Gastroesophageal sphincter (tissue), 4 donors: ENCODE measurements at regions not wholly inside any gene's neighbourhood (a gene's known extent, or its start where the extent isn't known, plus 50 kb on each side); places are given as distances from the start of the nearest gene placed in this dataset.

Source experiments
- ATAC-seq: fragments of 150-250 bp; one replicate; pipeline ENCODE4 v1.9.1; 2016; ENCODE audit warnings: mild to moderate bottlenecking, moderate library complexity
- H3K27ac ChIP-seq, 4 donors: fragments of 200-600 bp; sonication (generic) in 3 of 4; 1 replicate in 3 of 4; 2 replicates in 1 of 4; pipeline ENCODE4 v1.5.1; 2016 to 2019
- H3K27me3 ChIP-seq: fragments of 200-600 bp; sonication (generic); one replicate; pipeline ENCODE4 v1.5.1; 2019
- H3K36me3 ChIP-seq, 2 donors: fragments of 200-600 bp; sonication (generic); one replicate each; pipeline ENCODE4 v1.5.1; 2019; ENCODE audit warnings: control low read depth in 1 of 2
- H3K4me1 ChIP-seq, 3 donors: fragments of 200-600 bp; sonication (generic); 1 replicate in 2 of 3; 2 replicates in 1 of 3; pipeline ENCODE4 v1.5.1; 2016 to 2019; ENCODE audit warnings: control low read depth in 2 of 3
- H3K4me3 ChIP-seq, 2 donors: fragments of 200-600 bp; sonication (generic); one replicate each; pipeline ENCODE4 v1.5.1; 2019; ENCODE audit warnings: mild to moderate bottlenecking in 1 of 2, moderate library complexity in 1 of 2
- H3K9me3 ChIP-seq, 3 donors: fragments of 200-600 bp; sonication (generic); one replicate each; pipeline ENCODE4 v1.5.1; 2017 to 2019; ENCODE audit warnings: control low read depth in 2 of 3
- CTCF ChIP-seq, 4 experiments: fragments of 200-600 bp in 2 of 4; fragments of 450-650 bp in 2 of 4; sonication (generic) in 1 of 4; IDR thresholded peaks; one replicate each; pipeline ENCODE4 v1.5.1; 2017 to 2019; ENCODE audit warnings: antibody characterized with exemption in 4 of 4, mild to moderate bottlenecking in 2 of 4, moderate library complexity in 2 of 4
- EP300 ChIP-seq: sonication (generic); formaldehyde crosslinking; IDR thresholded peaks from one replicate; pipeline ENCODE4 v1.6.1; 2017; ENCODE audit warnings: antibody characterized with exemption, mild to moderate bottlenecking
- POLR2A ChIP-seq, 2 donors: fragments of 450-650 bp; IDR thresholded peaks; one replicate each; pipeline ENCODE4 v1.6.1; 2017; ENCODE audit warnings: antibody characterized with exemption in 2 of 2, mild to moderate bottlenecking in 2 of 2, moderate library complexity in 1 of 2
- POLR2AphosphoS5 ChIP-seq: sonication (generic); formaldehyde crosslinking; IDR thresholded peaks from one replicate; pipeline ENCODE4 v1.6.1; 2017; ENCODE audit warnings: antibody characterized with exemption
- WGBS, 2 donors: methylation state at CpG; one replicate each; pipeline ENCODE4 v1.1.5; 2018; ENCODE audit warnings: low coverage in 1 of 2; 5-methylcytosine and 5-hydroxymethylcytosine counted together

DNA sequence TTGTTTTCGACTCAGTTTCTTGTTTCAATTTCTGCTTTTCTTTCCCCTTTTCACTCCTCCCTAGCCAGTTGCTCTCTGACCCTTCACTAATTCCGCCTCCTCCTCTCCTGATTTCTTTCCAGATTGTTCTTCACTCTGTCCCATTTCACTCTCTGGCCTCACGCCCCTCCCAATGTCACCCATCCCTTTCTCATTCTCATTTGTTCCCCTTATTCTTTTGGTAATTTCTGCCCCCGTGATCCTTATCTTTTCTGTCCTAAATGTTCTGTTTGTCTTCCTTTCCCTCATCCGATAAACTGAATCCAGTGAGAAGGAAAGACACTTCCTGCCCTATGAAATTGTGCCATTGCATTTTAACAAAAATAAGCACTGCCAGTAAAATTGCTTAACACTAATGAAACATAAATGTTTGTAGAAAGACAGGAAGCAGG is 94.5 kb upstream of the RASGEF1B start:
- no peak for TF ChIP-seq POLR2A (IDR thresholded peaks at IDR 0.05)
- TF ChIP-seq EP300: no peak
- TF ChIP-seq POLR2AphosphoS5: no peak
- TF ChIP-seq CTCF (IDR thresholded peaks at IDR 0.05): no peak
- Histone ChIP-seq H3K4me3 (peak overlapping the region; percentile 17 to 34), H3K27me3 (no peaks in the 10 kb centered on the region), H3K27ac (peak overlapping the region; percentile 61 to 67 (median 66)), H3K36me3 (no peaks in the 10 kb centered on the region), H3K9me3 (no peaks in the 10 kb centered on the region), H3K4me1 (peaks cover 0 to 16% (median 0%) of the 10 kb centered on the region in 3 donors)
- peak; percentile 71 for ATAC-seq
- 27 to 53% methylated on average over 3 to 5 of the region's 5 CpGs for WGBS, 2 donors

DNA sequence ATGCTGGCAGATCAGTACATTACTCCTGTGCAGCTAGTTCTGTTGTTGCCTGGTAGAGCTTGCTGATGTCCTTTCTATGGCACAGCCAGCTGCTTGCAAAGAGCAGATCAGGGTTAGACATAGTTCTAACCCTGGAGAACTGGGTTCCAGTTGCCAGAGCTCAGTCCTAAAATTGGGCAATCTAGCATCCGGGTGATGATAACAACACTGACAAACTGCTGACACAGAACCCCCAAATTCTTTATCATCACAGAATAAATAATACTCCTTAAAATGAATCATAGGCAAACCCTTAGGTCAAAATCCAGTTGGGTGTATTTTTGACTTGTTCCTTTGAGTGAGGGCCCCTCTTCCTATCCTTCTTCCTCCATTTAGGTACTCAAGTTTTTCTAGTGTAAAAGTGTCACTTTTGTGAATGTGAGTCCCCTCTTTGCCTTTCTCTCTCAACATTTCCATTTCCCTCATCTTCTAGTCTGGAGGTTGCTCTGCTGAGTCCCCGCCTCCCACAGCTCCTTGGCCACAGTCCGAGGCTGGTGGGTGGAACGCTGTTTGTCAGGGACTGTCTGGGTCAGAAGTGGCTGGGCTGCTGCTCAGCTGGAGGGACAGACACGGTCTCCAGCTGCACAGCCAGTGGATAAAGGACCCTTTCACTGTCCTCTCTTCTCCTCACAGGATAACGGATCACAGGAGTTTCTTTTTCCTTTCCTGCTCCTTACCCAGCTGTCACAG is 93.6 kb upstream of the RASGEF1B start:
- peak overlapping the region; percentile 61 to 67 (median 66) for H3K27ac ChIP-seq
- H3K4me3 ChIP-seq: peak overlapping the region; percentile 17 to 34
- no peaks in the 10 kb centered on the region for H3K9me3 ChIP-seq
- no peaks in the 10 kb centered on the region for H3K27me3 ChIP-seq
- ATAC-seq: peak; percentile 86
- peak; percentile 25 to 32 for TF ChIP-seq POLR2A (IDR thresholded peaks at IDR 0.05)
- no peak for TF ChIP-seq EP300
- no peaks in the 10 kb centered on the region for H3K36me3 ChIP-seq
- WGBS, 2 donors: 17 to 31% methylated on average over 4 to 6 of the region's 6 CpGs
- H3K4me1 ChIP-seq: peaks cover 0 to 16% (median 0%) of the 10 kb centered on the region in 3 donors

DNA sequence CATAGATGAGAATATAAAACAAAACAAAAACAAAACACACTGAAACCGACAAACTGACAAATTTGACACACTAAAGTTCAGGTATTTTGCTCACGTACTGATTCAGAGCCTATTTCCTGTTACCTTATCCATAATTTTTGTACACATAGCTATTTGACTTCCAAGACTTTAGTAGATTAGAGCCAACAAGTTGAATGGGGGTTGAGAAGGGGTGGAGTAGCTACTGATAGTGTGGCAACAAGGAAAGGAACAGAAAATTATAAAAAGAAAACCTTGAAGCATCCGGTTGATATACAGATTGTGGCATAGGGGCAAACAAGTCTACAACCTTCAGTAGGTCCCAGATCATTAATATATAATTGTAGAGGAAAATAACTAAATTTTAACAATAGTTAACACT is 92.3 kb upstream of the RASGEF1B start:
- Histone ChIP-seq H3K27me3 (no peaks in the 10 kb centered on the region), H3K36me3 (no peaks in the 10 kb centered on the region), H3K9me3 (no peaks in the 10 kb centered on the region), H3K27ac (no peak overlapping the region), H3K4me3 (no peak overlapping the region), H3K4me1 (peaks cover 0 to 16% (median 0%) of the 10 kb centered on the region in 3 donors)
- no peak for TF ChIP-seq CTCF (IDR thresholded peaks at IDR 0.05)
- no peak for TF ChIP-seq POLR2AphosphoS5
- TF ChIP-seq POLR2A (IDR thresholded peaks at IDR 0.05): no peak
- no peak for TF ChIP-seq EP300
- ATAC-seq: no peak
- WGBS, 2 donors: 79 to 95% methylated on average over 3 of the region's 3 CpGs

GRCh38 chr4:81562093-81562492 is 90.4 kb upstream of the RASGEF1B start:
- no peak for ATAC-seq
- no peaks in the 10 kb centered on the region for H3K36me3 ChIP-seq
- no peak overlapping the region for H3K27ac ChIP-seq
- H3K27me3 ChIP-seq: no peaks in the 10 kb centered on the region
- WGBS, 2 donors: 83 to 89% methylated on average over 1 of the region's 1 CpG
- TF ChIP-seq CTCF (IDR thresholded peaks at IDR 0.05) (no peak), EP300 (no peak)
- no peaks in the 10 kb centered on the region for H3K9me3 ChIP-seq
- peaks cover 0 to 16% (median 0%) of the 10 kb centered on the region in 3 donors for H3K4me1 ChIP-seq
- no peak overlapping the region for H3K4me3 ChIP-seq

DNA sequence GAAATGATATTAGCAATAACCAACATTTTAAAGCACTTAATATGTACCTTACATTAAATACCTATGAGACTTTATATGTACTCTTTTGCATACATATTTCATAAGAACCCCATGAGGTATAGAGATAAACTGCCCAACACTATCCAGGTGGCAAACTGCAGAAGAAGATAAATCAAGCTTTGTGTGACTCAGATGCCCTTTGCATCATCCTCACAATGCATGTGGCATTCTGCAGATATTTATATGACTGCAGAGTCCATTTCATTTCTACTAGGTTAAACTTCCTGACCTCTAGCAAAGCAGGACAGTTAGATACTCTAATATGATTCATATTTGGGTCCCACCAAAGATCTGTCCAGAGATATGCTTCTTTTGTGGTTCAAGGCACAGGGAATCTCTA is 85.6 kb upstream of the RASGEF1B start:
- H3K4me1 ChIP-seq: peaks cover 0 to 4% (median 0%) of the 10 kb centered on the region in 3 donors
- H3K9me3 ChIP-seq: no peaks in the 10 kb centered on the region
- no peak overlapping the region for H3K4me3 ChIP-seq
- TF ChIP-seq POLR2AphosphoS5: no peak
- no peak for TF ChIP-seq CTCF (IDR thresholded peaks at IDR 0.05)
- no peak for TF ChIP-seq EP300
- no peak for TF ChIP-seq POLR2A (IDR thresholded peaks at IDR 0.05)
- no peaks in the 10 kb centered on the region for H3K27me3 ChIP-seq
- no peaks in the 10 kb centered on the region for H3K36me3 ChIP-seq
- no peak overlapping the region for H3K27ac ChIP-seq
- no peak for ATAC-seq
